22Rv1 (cell line): ENCODE measurements at regions not wholly inside any gene's neighbourhood (a gene's known extent, or its start where the extent isn't known, plus 50 kb on each side); places are given as distances from the start of the nearest gene placed in this dataset.

Experiments
- CTCF ChIP-seq: fragments of 450-650 bp; IDR thresholded peaks from 2 replicates; pipeline ENCODE4 v1.5.1; 2017; ENCODE audit warnings: mild to moderate bottlenecking
- ZFX ChIP-seq: fragments of 450-650 bp; IDR thresholded peaks from 2 replicates; pipeline ENCODE4 v1.6.1; 2017; ENCODE audit warnings: antibody characterized with exemption, borderline replicate concordance

- TF ChIP-seq CTCF (no peak), ZFX (no peak)
Observed at GRCh38 chr3:34957677-34958076, 681.6 kb upstream of the ARPP21 start.
